GM13977 (cell line): ENCODE measurements at regions not wholly inside any gene's neighbourhood (a gene's known extent, or its start where the extent isn't known, plus 50 kb on each side); places are given as distances from the start of the nearest gene placed in this dataset.

Experiments used
- DNase-seq: peaks from one replicate; pipeline ENCODE4 v3.0.0; 2012; ENCODE audit warnings: low spot score
- CTCF ChIP-seq: IDR thresholded peaks from 2 replicates; pipeline ENCODE4 v1.5.1; 2012; ENCODE audit warnings: mild to moderate bottlenecking, control low read depth; ENCODE audit not compliant: insufficient read depth; ENCODE audit errors: extremely low read depth, missing control alignments
- in situ Hi-C: fragments of 300-500 bp; cut with MboI; formaldehyde crosslinking; loops from one replicate; pipeline ENCODE4 v1.12.0; 2022; ENCODE audit warnings: low sequenced_read_pairs, low pct_unique_long_range_greater_than_20kb, mixed read lengths, inconsistent platforms; ENCODE audit not compliant: unreplicated experiment

GRCh38 chr3:178907081-178907480 is 164.5 kb downstream of the ZMAT3 start:
- no peak for TF ChIP-seq CTCF
- no peak for DNase-seq
- in situ Hi-C loops, result no loop called here

DNA sequence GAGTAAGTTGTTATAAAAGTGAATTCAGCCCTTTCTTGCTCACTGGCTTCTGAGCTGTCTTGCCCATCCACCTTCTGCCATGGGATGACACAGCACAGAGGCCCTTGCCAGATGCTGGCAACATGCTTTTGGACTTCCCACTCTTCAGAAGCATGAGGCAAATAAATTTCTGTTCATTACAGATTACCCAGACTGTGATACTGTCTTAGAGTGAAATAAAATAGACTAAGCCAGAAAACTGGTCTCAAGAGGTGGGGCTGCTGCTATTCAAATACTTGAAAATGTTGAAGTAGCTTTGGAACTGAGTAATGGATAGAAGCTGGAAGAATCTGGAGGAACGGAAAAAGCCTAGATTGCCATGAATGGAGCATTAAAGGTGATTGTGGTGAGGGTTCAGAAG is 170.4 kb downstream of the ZMAT3 start:
- DNase-seq, result no peak
- no peak for TF ChIP-seq CTCF
- in situ Hi-C loops, result no loop called here

- DNase-seq, result no peak
- TF ChIP-seq CTCF, result no peak
- in situ Hi-C loops, result no loop called here
Measured at GRCh38 chr3:178900029-178900646, 171.5 kb downstream of the ZMAT3 start.

GRCh38 chr3:178895178-178895789 is 176.3 kb downstream of the ZMAT3 start:
- no peak for DNase-seq
- in situ Hi-C loops, result no loop called here
- TF ChIP-seq CTCF, result no peak
